HepG2 (cell line): ENCODE measurements at regions not wholly inside any gene's neighbourhood (a gene's known extent, or its start where the extent isn't known, plus 50 kb on each side); places are given as distances from the start of the nearest gene placed in this dataset.

Experiments used
- ATAC-seq: fragments of 200-7000 bp; cut with Tn5 transposase; 3 replicates; pipeline ENCODE4 v1.9.1; 2020; ENCODE audit warnings: mild to moderate bottlenecking, moderate library complexity
- BruUV-seq: library from RNA; stranded (reverse); fragments of 400-500 nt; replicated peaks from 2 replicates; lab custom pipeline; 2021; lab: Mats Ljungman, UMichigan
- CTCF ChIA-PET: fragments of 300-600 bp; formaldehyde crosslinking; extraction: SDS; loops from one replicate; lab custom pipeline; 2021; ENCODE audit warnings: low total read pairs, inconsistent platforms, low intra/inter-chr PET ratio; lab: Yijun Ruan, JAX
- POLR2A ChIA-PET: fragments of 350-600 bp; sonication (Branson Sonifier 250); formaldehyde crosslinking; loops from one replicate; lab custom pipeline; 2020; ENCODE audit warnings: antibody characterized with exemption, inconsistent platforms; lab: Yijun Ruan, JAX
- DNase-seq: peaks from one replicate; pipeline ENCODE4 v3.0.0-alpha.2; 2015; ENCODE audit warnings: low spot score
- FAIRE-seq: peaks from 3 replicates; lab custom pipeline; 2011; peaks lifted over from hg19 to GRCh38; lab: Jason Lieb, UNC
- H2AFZ ChIP-seq: one replicate; pipeline ENCODE4 v1.6.1; 2011; ENCODE audit warnings: low read length, inconsistent platforms
- H3K27ac ChIP-seq: fragments of 300-600 bp; 3 replicates; pipeline ENCODE4 v1.8.0; 2011; ENCODE audit warnings: mixed run types, mild to moderate bottlenecking, mixed read lengths, low read length, inconsistent platforms; ENCODE audit not compliant: insufficient read depth; ENCODE audit errors: extremely low read length
- H3K27me3 ChIP-seq, 2 experiments: fragments of 200-600 bp in 1 of 2; 2 replicates in 1 of 2; 3 replicates in 1 of 2; pipeline versions ENCODE4 v1.6.0 to v1.8.0; 2011; ENCODE audit warnings: low read length in 2 of 2, mild to moderate bottlenecking in 2 of 2, moderate library complexity in 2 of 2, inconsistent platforms in 1 of 2; ENCODE audit not compliant: insufficient read depth in 2 of 2, control insufficient read depth in 1 of 2
- H3K36me3 ChIP-seq, 2 experiments: fragments of 200-600 bp in 1 of 2; replicated peaks in 1 of 2; 2 replicates in 1 of 2; 3 replicates in 1 of 2; pipeline versions ENCODE4 v1.5.1 to v1.8.0; 2011; ENCODE audit warnings: low read length in 2 of 2, inconsistent platforms in 1 of 2; ENCODE audit not compliant: insufficient read depth in 2 of 2, control insufficient read depth in 1 of 2
- H3K4me1 ChIP-seq: 2 replicates; pipeline ENCODE4 v1.5.1; 2012; ENCODE audit warnings: low read length, inconsistent platforms; ENCODE audit not compliant: insufficient read depth
- H3K4me2 ChIP-seq: 2 replicates; pipeline ENCODE4 v1.6.0; 2011; ENCODE audit warnings: low read depth, low read length, inconsistent platforms
- H3K4me3 ChIP-seq, 3 experiments: fragments of 200-600 bp in 1 of 3; sonication (generic), shearing (Covaris generic) in 1 of 3; replicated peaks in 1 of 3; 2 replicates each; pipeline ENCODE4 v1.5.1; 2011 to 2016; ENCODE audit warnings: low read length in 3 of 3, inconsistent platforms in 2 of 3, low read depth in 2 of 3, mild to moderate bottlenecking in 2 of 3, control low read depth in 1 of 3, mixed read lengths in 1 of 3; ENCODE audit not compliant: insufficient read depth in 1 of 3
- H3K79me2 ChIP-seq: one replicate; pipeline ENCODE4 v1.6.1; 2011; ENCODE audit warnings: low read length, inconsistent platforms; ENCODE audit not compliant: insufficient read depth
- H3K9ac ChIP-seq: 2 replicates; pipeline ENCODE4 v1.6.0; 2011; ENCODE audit warnings: mild to moderate bottlenecking, low read depth, low read length, inconsistent platforms; ENCODE audit not compliant: insufficient read depth
- H3K9me3 ChIP-seq: 2 replicates; pipeline ENCODE4 v1.5.1; 2012; ENCODE audit warnings: mild to moderate bottlenecking, low read length
- H4K20me1 ChIP-seq: 2 replicates; pipeline ENCODE4 v1.6.0; 2011; ENCODE audit warnings: inconsistent platforms, mild to moderate bottlenecking, low read length, moderate library complexity; ENCODE audit not compliant: insufficient read depth
- MAFF ChIP-seq: IDR thresholded peaks from 2 replicates; pipeline ENCODE4 v1.6.1; 2011; ENCODE audit warnings: low read depth, low read length, improper control_type of control experiment
- MAFK ChIP-seq, 2 experiments: IDR thresholded peaks in 1 of 2; conservative IDR thresholded peaks in 1 of 2; 2 replicates each; pipeline ENCODE4 v1.6.1; 2011; ENCODE audit warnings: improper control_type of control experiment in 2 of 2, low read length in 2 of 2
- WGBS: methylation state at CpG from one replicate; pipeline ENCODE4 v1.1.6; 2017; ENCODE audit warnings: low lambda C conversion rate; 5-methylcytosine and 5-hydroxymethylcytosine counted together
- in situ Hi-C: cut with HindIII; loops from 2 replicates; pipeline ENCODE4 v1.10.0; 2017; ENCODE audit warnings: low pct_unique_long_range_greater_than_20kb; ENCODE audit not compliant: extremely low pct_ligation_motif_present
- intact Hi-C: fragments of 100-400 bp; cut with micrococcal nuclease; formaldehyde crosslinking; loops from one replicate; pipeline ENCODE4 v1.10.0; 2022; ENCODE audit not compliant: unreplicated experiment
- TF ChIP-seq, protein P1 (sequence below), 2 experiments: sonication (generic) in 1 of 2; formaldehyde crosslinking in 1 of 2; IDR thresholded peaks; 2 replicates each; pipeline versions ENCODE4 v1.6.1 to v1.9.0; 2014 to 2022; ENCODE audit warnings: antibody characterized with exemption in 1 of 2, borderline replicate concordance in 1 of 2, inconsistent platforms in 1 of 2, low read depth in 1 of 2, missing genetic modification reagents in 1 of 2

DNA sequence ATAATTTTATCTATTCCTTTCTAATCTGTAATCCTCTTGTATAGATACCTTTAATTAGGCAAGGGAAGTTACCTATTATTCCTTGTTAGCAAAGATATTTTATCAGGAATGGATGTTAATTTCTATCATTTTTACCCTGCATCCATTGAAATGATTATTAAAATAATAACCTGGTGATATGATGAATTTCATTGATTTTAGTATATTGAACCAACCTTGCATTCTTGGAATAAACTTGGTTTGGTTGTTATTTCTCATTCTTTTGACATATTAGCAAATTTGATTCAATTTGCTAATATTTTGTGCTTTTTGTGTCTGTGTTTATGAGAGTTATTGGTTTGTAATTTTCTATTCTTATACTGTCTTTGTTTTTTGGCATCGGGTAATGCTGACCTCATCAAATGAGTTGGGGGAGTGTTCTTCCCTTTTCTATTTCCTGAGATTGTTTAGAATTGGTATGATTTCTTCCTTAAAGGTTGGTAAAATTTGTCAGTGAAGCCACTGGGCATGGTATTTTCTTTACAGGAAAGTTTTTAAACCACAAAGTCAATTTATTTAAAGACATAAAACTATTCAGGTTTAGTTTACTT is 250.4 kb upstream of the PMFBP1 start:
- Histone ChIP-seq H3K9ac (no peak overlapping the region), H2AFZ (no peak overlapping the region), H3K27ac (no peak overlapping the region), H3K36me3 (peaks cover 3 to 4% of the 10 kb centered on the region in 2 experiments; a peak in 1 of 5 replicates)
- DNase-seq, result no peak
- no peak for FAIRE-seq
- in situ Hi-C loops, result no loop called here
- 98% methylated on average over 1 of the region's 1 CpG for WGBS
- no peak for ATAC-seq
- TF ChIP-seq, protein P1, sequence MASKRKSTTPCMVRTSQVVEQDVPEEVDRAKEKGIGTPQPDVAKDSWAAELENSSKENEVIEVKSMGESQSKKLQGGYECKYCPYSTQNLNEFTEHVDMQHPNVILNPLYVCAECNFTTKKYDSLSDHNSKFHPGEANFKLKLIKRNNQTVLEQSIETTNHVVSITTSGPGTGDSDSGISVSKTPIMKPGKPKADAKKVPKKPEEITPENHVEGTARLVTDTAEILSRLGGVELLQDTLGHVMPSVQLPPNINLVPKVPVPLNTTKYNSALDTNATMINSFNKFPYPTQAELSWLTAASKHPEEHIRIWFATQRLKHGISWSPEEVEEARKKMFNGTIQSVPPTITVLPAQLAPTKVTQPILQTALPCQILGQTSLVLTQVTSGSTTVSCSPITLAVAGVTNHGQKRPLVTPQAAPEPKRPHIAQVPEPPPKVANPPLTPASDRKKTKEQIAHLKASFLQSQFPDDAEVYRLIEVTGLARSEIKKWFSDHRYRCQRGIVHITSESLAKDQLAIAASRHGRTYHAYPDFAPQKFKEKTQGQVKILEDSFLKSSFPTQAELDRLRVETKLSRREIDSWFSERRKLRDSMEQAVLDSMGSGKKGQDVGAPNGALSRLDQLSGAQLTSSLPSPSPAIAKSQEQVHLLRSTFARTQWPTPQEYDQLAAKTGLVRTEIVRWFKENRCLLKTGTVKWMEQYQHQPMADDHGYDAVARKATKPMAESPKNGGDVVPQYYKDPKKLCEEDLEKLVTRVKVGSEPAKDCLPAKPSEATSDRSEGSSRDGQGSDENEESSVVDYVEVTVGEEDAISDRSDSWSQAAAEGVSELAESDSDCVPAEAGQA (IDR thresholded peaks at IDR 0.05; ENCODE audit: low read depth), result no peak
- TF ChIP-seq, protein P1 (CRISPR knock-in tag; IDR thresholded peaks at IDR 0.05; ENCODE audit: borderline replicate concordance), result no peak
- TF ChIP-seq MAFK (conservative IDR thresholded peaks at IDR 0.05 in 1 of 2, IDR thresholded peaks at IDR 0.05 in 1 of 2; ENCODE audit: low read length in 2 of 2), result peak; percentile 75 to 89
- TF ChIP-seq MAFF, result peak; percentile 74
- TF ChIP-seq, all 625 proteins: peak for 2
- POLR2A ChIA-PET, result no interaction called here
- Histone ChIP-seq H3K4me2 (no peak overlapping the region), H3K79me2 (no peaks in the 10 kb centered on the region), H3K4me1 (no peaks in the 10 kb centered on the region), H3K27me3 (no peaks in the 10 kb centered on the region), H3K4me3 (no peak overlapping the region), H4K20me1 (no peaks in the 10 kb centered on the region), H3K9me3 (peaks cover 8% of the 10 kb centered on the region)
- CTCF ChIA-PET, result no interaction called here
- TSS peak; percentile 19 for BruUV-seq
- intact Hi-C loops, result no loop called here
